DMS114 treated with DMSO at 0.1 percent for 48 hours (cell line): ENCODE measurements at regions not wholly inside any gene's neighbourhood (a gene's known extent, or its start where the extent isn't known, plus 50 kb on each side); places are given as distances from the start of the nearest gene placed in this dataset.
"Not testable (repeated sequence)": the region's sequence is repeated elsewhere in the genome, so short reads cannot be mapped to it uniquely, and the experiment has no call there.

Experiments
- DNase-seq: peaks from one replicate; lab custom pipeline; 2025; ENCODE audit not compliant: unreplicated experiment; lab: John Stamatoyannopoulos, UW

GRCh38 chr5:74462356-74462755 is 178.2 kb downstream of the ENC1 start:
- DNase-seq: no peak

DNA sequence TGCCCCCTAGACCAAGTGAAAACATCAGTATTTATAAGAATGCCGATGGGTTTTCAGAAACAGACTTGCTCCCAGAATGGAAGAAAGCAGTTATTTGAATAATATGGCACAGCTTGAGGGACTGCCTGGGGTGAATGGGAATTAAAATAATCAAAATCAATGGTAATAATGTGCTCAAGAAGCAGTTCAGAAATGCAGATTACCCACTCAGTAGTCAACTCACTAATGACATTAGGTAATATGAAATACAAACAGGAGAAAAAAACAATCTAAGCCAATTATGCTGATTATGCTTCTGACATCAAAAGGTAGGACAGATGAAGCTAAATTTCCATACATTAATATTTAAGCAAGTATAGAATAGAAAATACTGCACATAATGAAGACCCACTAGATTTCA is 179.3 kb downstream of the ENC1 start:
- no peak for DNase-seq

GRCh38 chr5:74460694-74461093 is 179.8 kb downstream of the ENC1 start:
- DNase-seq: no peak

GRCh38 chr5:74459984-74460383 is 180.5 kb downstream of the ENC1 start:
- no peak for DNase-seq

DNA sequence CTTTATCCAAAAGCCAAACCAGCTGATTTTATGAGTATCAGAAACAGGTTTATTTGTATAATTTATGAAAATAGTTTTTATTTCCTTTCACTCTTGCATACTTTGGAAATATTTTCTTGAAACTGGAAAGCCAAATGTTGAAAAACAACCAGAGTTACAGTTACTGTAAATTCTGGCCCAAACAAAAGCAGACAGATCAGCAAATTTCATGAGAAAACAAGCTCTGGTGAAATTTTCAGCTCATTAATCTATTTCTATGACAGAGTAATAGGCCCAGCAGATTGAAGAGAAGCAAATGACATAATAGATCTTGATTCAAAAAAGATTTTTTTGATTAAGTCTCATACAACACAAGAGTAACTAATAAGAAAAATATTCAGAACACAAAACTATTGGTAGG is 182.7 kb downstream of the ENC1 start:
- DNase-seq: no peak

GRCh38 chr5:74454263-74455030 is 186.1 kb downstream of the ENC1 start:
- DNase-seq: no peak

DNA sequence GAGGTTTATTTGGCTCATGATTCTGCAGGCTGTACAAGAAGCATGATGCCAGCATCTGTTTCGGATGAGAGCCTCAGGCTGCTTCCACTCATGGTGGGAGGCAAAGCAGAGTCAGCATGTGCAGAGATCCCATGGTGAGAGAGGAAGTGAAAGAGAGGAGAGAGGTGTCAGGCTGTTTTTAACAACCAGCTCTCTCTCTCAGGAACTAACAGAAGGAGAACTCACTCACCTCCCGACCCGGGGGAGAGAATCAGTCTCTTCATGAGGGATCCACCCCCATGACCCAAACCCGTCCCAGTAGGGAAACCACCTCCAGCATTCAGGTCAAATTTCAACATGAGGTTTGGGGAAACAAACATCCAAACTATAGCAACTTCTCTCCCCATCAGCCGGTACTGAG is 187.7 kb downstream of the ENC1 start:
- DNase-seq: no peak

GRCh38 chr5:74450095-74450494 is 190.4 kb downstream of the ENC1 start:
- DNase-seq: no peak

- no peak for DNase-seq
These were observed 193.7 kb downstream of the ENC1 start for GRCh38 chr5:74446725-74447241.

DNA sequence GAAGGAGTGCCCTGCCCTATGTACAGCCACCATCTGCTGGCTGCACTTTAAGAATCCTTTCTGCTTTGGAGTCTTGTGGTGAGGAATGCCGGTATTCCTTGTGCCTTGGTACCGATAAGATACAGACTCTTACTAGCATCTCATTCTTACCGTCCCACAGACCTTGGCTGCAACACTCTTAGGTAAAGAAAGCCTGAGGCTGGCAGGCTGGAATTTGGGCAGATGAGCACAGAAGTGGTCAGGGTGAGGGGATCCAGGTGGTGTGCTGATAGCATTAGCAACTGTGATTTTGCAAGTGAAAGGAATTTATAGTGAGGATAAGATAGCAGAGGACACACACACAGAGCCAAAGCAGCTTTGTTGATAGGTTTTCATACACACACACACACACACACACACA is 198.1 kb downstream of the ENC1 start:
- DNase-seq: no peak

- no peak for DNase-seq
These were observed 198.9 kb downstream of the ENC1 start for GRCh38 chr5:74441616-74442015.

DNA sequence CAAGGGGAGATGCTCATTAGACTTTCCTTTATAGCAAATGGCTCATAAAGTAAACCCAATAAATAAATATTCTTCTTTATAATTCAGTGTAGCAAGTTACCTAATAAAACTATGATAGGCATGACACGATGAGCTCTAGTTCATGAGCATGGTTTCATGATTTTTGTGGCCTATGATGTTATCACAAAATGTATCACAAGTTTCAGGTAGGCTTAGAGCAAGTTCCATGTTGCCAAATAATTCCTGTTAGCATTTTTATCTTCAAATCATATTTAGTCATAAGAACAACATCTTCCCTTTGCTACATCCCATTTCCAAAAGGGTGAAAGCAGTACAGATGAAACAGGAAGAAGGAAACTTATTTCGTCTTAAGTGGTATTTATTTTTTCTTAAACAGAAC is 200.2 kb downstream of the ENC1 start:
- DNase-seq: no peak

GRCh38 chr5:74437870-74438269 is 202.7 kb downstream of the ENC1 start:
- DNase-seq: not testable (repeated sequence)

GRCh38 chr5:74433896-74434829 is 206.4 kb downstream of the ENC1 start:
- DNase-seq: no peak

GRCh38 chr5:74433255-74433895 is 207.2 kb downstream of the ENC1 start:
- DNase-seq: no peak

DNA sequence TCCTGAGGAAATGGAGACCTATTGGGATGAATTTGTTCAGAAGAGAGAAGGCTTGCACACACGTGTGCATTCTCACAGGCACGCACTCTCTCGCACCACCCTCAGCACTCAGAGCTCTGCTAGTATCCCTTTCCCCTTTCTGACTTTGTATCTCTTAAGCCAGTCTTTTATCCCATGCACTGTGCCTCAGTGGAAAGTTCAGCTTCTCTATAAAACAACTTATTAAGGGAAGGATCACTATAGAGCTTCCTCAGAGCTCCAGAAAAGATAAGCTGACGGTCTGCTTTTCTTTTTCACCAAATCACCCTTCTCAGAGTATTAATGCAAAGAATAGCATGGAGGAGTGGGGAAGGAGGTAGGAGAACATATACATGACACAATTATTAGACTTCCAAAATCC is 207.8 kb downstream of the ENC1 start:
- no peak for DNase-seq

DNA sequence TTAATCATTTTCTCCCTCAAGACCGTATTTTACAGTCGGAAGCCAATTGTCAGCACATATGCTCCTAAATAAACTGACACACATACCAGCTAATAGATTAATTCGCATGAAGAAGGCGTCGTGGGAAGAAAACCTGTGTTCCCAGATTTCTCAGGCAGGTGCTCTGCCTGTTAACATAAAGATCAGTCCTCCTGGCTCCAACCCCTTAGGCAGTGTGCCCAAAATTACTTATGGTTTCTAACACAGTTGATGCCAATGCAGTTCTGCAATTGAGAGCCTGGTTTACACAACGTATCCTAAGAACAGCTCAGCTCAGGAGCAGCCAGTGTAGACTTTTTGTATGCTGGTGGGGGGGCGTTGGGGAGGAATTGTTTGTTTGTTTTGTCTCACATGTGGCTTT is 208.3 kb downstream of the ENC1 start:
- DNase-seq: no peak

DNA sequence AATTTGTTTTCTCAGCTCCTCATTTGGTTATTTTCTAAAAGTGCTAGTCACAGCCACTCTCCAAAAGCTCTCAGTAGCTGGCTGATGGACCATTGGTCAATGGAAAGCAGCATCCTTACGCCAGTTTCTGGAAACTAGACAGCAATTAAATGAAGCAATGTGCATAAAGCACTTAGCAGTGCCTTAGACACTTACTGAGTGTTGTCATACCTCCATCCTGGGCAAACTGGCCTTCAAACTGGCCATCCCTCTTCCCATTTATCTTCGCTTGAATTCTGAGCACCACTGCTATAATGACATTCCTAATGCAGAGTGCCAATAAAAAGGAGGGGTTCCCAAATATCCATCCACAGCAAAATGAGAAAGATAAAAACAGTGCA is 209.2 kb downstream of the ENC1 start:
- DNase-seq: no peak

GRCh38 chr5:74430631-74431289 is 209.8 kb downstream of the ENC1 start:
- no peak for DNase-seq

DNA sequence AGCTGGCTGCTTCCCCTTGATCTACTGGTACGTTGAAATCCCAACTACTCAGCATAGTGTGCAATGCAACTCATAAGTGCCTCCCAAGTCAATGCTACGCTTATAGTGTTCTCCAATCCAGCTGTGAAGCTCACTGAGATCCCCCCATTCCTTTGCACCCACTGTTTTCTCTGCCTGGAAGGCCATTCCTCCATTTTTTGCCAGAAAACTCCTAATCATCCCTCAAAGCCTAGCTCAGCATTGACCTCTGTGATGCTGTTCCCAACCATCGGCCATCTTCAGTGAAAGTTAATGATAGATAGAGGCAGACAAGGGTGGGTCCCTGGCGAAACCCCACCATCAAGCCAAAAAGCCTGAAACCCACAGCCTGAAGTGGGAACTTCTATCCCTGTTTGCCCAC is 211.0 kb downstream of the ENC1 start:
- DNase-seq: no peak

GRCh38 chr5:74428876-74429275 is 211.7 kb downstream of the ENC1 start:
- no peak for DNase-seq
